GM11168 (cell line): ENCODE measurements at regions not wholly inside any gene's neighbourhood (a gene's known extent, or its start where the extent isn't known, plus 50 kb on each side); places are given as distances from the start of the nearest gene placed in this dataset.
"Not testable (repeated sequence)": the region's sequence is repeated elsewhere in the genome, so short reads cannot be mapped to it uniquely, and the experiment has no call there.

ENCODE experiments used
- in situ Hi-C: fragments of 300-500 bp; cut with MboI; formaldehyde crosslinking; loops from one replicate; pipeline ENCODE4 v1.12.0; 2022; ENCODE audit warnings: low sequenced_read_pairs; ENCODE audit not compliant: unreplicated experiment

DNA sequence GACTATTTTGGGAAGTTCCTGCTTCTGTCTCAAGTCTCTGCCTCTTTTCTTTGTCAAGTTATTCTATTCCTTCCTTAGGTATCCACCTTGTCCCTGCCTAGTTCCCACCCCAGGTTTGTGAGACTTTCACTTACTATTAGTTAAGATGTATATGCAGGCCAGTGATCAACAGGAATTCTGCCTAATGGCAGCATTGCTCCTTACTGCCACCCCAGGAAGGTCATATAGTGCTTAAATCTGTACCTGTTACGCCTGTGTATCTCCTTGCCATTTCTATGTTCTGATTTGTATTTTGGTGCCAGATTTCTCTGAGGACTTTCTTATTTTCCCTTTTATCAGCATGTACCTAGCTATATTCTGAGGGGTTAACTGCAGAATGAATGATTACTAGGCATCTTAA lies 746.0 kb upstream of the TMEFF2 start:
- in situ Hi-C loops = no loop called here

GRCh38 chr2:192932376-192932775 lies 737.6 kb upstream of the TMEFF2 start:
- in situ Hi-C loops = no loop called here

- in situ Hi-C loops = not testable (repeated sequence)
These were observed 726.9 kb upstream of the TMEFF2 start for GRCh38 chr2:192921631-192922030.

DNA sequence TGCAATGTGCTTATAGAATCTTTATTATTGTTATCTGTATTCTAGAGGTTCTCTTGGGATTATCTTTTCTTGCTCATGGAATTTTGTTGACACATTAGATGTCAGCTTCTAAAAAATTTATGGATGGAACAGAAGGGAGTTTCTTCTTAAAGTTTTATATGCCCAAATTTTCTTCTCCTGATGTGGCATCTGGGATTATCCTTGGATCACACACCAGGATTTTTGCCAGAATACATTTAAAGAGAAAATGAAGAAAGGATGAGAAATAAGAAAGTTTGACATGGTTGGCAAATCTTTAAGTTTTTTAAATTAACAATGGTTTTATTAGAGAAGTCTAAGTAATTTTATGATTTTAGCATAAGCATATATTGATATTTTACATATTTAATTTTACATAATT lies 706.7 kb upstream of the TMEFF2 start:
- in situ Hi-C loops = no loop called here

- in situ Hi-C loops = no loop called here
These were observed 704.7 kb upstream of the TMEFF2 start for GRCh38 chr2:192899466-192899865.

- in situ Hi-C loops = not testable (repeated sequence)
These were observed 699.2 kb upstream of the TMEFF2 start for GRCh38 chr2:192893976-192894375.

GRCh38 chr2:192888109-192888508 lies 693.4 kb upstream of the TMEFF2 start:
- in situ Hi-C loops = no loop called here

- in situ Hi-C loops = no loop called here
These were observed 692.6 kb upstream of the TMEFF2 start for GRCh38 chr2:192887337-192887736.

- in situ Hi-C loops = no loop called here
These were observed 691.9 kb upstream of the TMEFF2 start for GRCh38 chr2:192886636-192887035.

GRCh38 chr2:192885569-192886160 lies 690.9 kb upstream of the TMEFF2 start:
- in situ Hi-C loops = no loop called here

GRCh38 chr2:192877159-192877558 lies 682.4 kb upstream of the TMEFF2 start:
- in situ Hi-C loops = no loop called here

- in situ Hi-C loops = no loop called here
These were observed 682.0 kb upstream of the TMEFF2 start for GRCh38 chr2:192876698-192877097.

- in situ Hi-C loops = no loop called here
These were observed 660.0 kb upstream of the TMEFF2 start for GRCh38 chr2:192854706-192855105.

DNA sequence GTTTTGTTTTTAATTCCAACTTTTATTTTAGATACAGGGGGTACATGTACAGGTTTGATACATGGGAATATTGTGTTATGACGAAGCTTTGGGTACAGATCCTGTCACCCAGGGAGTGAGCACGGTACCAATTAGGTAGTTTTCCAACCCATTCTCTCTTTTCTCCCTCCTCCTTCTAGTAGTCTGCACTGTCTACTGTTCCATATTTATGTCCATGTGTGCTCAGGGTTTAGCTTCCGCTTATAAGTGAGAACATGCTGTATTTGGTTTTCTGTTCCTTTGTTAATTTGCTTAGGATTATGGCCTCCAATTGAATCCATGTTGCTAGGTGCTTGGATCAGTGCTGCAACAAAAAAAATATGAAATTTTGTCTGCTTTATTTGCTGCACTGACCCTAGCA lies 659.3 kb upstream of the TMEFF2 start:
- in situ Hi-C loops = no loop called here

GRCh38 chr2:192828947-192829346 lies 634.2 kb upstream of the TMEFF2 start:
- in situ Hi-C loops = no loop called here

DNA sequence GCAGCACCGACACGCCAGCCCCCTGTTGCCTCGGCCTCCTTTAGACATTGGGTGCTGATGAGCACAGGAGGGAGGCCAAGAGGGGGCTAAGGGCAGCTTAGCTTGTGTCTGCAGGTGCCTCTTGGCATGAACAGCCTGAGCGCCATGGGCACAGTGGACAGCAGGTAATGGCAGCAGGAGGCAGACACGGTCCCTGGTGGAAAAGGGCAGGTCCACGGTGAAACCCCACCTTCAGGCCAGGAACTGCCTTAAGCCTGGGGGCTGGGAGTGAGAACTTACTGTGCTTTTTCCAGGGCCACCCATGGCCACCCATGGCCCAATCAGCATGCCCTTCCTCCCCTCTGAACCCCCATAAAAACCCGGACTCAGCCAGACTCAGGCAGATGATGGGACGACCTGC lies 633.4 kb upstream of the TMEFF2 start:
- in situ Hi-C loops = no loop called here

DNA sequence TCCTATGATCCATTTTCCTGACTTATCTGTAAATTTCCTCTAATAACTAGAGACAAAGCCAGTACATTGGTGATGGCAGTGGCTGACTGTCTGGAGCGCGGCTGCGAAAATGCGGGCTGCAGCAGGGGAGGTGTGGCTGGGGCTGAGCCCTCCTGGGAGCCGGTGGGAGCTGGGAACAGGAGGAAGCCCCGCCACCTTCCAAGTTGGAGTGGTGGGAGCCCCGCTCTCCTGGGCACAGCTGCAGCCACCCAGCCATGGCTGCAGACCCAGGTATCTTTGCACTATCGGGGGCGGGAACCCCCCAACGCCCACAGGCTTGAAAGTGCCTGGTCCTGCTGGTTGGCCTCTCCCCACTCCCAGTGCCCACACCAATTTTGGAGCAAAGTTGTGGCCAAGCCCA lies 633.0 kb upstream of the TMEFF2 start:
- in situ Hi-C loops = no loop called here

- in situ Hi-C loops = no loop called here
These were observed 619.6 kb upstream of the TMEFF2 start for GRCh38 chr2:192814376-192814775.

- in situ Hi-C loops = no loop called here
These were observed 618.6 kb upstream of the TMEFF2 start for GRCh38 chr2:192813341-192813740.

GRCh38 chr2:192809173-192809572 lies 614.4 kb upstream of the TMEFF2 start:
- in situ Hi-C loops = no loop called here

- in situ Hi-C loops = no loop called here
These were observed 588.9 kb upstream of the TMEFF2 start for GRCh38 chr2:192783643-192784042.

DNA sequence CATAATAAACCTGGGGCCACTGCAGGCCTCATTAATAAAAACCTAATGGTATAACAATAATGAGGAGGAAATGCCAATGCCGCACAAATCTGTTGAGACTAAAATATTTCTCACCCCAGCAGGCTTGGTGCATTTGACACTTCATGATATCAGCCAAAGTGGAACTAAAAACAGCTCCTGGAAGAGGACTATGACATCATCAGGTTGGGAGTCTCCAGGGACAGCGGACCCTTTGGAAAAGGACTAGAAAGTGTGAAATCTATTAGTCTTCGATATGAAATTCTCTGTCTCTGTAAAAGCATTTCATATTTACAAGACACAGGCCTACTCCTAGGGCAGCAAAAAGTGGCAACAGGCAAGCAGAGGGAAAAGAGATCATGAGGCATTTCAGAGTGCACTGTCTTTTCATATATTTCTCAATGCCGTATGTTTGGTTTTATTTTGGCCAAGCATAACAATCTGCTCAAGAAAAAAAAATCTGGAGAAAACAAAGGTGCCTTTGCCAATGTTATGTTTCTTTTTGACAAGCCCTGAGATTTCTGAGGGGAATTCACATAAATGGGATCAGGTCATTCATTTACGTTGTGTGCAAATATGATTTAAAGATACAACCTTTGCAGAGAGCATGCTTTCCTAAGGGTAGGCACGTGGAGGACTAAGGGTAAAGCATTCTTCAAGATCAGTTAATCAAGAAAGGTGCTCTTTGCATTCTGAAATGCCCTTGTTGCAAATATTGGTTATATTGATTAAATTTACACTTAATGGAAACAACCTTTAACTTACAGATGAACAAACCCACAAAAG lies 580.9 kb upstream of the TMEFF2 start:
- in situ Hi-C loops = no loop called here
